IPS-NIHi7 (cell line): ENCODE measurements at regions not wholly inside any gene's neighbourhood (a gene's known extent, or its start where the extent isn't known, plus 50 kb on each side); places are given as distances from the start of the nearest gene placed in this dataset.

Experiments
- DNase-seq: peaks from one replicate; pipeline ENCODE4 v3.0.0; 2012; ENCODE audit warnings: mixed read lengths; ENCODE audit errors: extremely low spot score

- DNase-seq = no peak
Observed at GRCh38 chr18:71011389-71011788, 722.5 kb downstream of the SOCS6 start.

- DNase-seq = no peak
Observed at GRCh38 chr18:71008257-71008656, 719.4 kb downstream of the SOCS6 start.

- DNase-seq = no peak
Observed at GRCh38 chr18:71001597-71001996, 712.8 kb downstream of the SOCS6 start.

GRCh38 chr18:70998490-70998889, 709.6 kb downstream of the SOCS6 start:
- DNase-seq = no peak

GRCh38 chr18:70994116-70994515, 705.3 kb downstream of the SOCS6 start:
- no peak for DNase-seq

GRCh38 chr18:70991577-70991976, 702.7 kb downstream of the SOCS6 start:
- DNase-seq = no peak

GRCh38 chr18:70985948-70986347, 697.1 kb downstream of the SOCS6 start:
- DNase-seq = no peak

- no peak for DNase-seq
Observed at GRCh38 chr18:70982292-70982691, 693.4 kb downstream of the SOCS6 start.

GRCh38 chr18:70981400-70982140, 692.7 kb downstream of the SOCS6 start:
- DNase-seq = no peak

GRCh38 chr18:70973626-70974025, 684.8 kb downstream of the SOCS6 start:
- DNase-seq = no peak

- DNase-seq = no peak
Observed at GRCh38 chr18:70966419-70966818, 677.6 kb downstream of the SOCS6 start.

- no peak for DNase-seq
Observed at GRCh38 chr18:70961939-70962338, 673.1 kb downstream of the SOCS6 start.

- no peak for DNase-seq
Observed at GRCh38 chr18:70956554-70956953, 667.7 kb downstream of the SOCS6 start.

- no peak for DNase-seq
Observed at GRCh38 chr18:70936160-70936559, 647.3 kb downstream of the SOCS6 start.

- no peak for DNase-seq
Observed at GRCh38 chr18:70931942-70932814, 643.3 kb downstream of the SOCS6 start.

GRCh38 chr18:70920840-70921374, 632.1 kb downstream of the SOCS6 start:
- DNase-seq = no peak

GRCh38 chr18:70907673-70908072, 618.8 kb downstream of the SOCS6 start:
- DNase-seq = no peak

GRCh38 chr18:70892381-70892780, 603.5 kb downstream of the SOCS6 start:
- no peak for DNase-seq

GRCh38 chr18:70870292-70870691, 581.4 kb downstream of the SOCS6 start:
- no peak for DNase-seq

- no peak for DNase-seq
Observed at GRCh38 chr18:70848329-70848728, 559.5 kb downstream of the SOCS6 start.

GRCh38 chr18:70840649-70841048, 551.8 kb downstream of the SOCS6 start:
- DNase-seq = no peak

- no peak for DNase-seq
Observed at GRCh38 chr18:70827632-70828031, 538.8 kb downstream of the SOCS6 start.

GRCh38 chr18:70826571-70826970, 537.7 kb downstream of the SOCS6 start:
- DNase-seq = no peak
